GM19238 (cell line): ENCODE measurements at regions not wholly inside any gene's neighbourhood (a gene's known extent, or its start where the extent isn't known, plus 50 kb on each side); places are given as distances from the start of the nearest gene placed in this dataset.

Experiments
- DNase-seq: peaks from one replicate; pipeline ENCODE4 v3.0.0; 2011; ENCODE audit warnings: low spot score; ENCODE audit not compliant: insufficient read length

DNA sequence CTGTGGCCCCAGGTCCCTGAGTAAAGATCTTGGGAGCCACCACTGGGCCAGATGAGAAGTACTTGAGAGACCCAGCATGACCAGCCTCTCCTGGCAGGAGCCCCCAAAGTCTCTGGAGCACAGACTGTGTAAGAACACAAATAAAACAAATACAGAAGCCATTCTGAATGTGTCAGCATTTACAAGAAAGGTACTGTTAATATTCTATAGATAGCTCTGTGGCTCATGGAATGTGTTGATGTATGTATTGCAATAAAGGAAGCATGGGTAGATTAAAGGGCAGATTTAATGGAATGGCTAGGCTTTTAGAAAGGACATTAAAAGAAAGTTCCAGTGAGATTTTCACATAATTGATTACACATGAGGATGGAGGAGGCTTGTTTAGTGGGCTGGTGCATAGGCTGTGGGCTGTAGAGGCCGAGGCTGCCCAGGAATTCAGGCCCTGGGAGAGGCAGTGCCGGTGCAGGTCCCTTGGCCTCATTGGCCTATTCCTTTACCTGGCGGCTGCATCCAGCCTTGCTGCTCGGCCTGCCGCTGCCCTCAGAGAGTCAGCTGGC lies 127.7 kb upstream of the DLX2 start:
- no peak for DNase-seq

- DNase-seq: no peak
Measured at GRCh38 chr2:172230889-172231401, 128.2 kb upstream of the DLX2 start.

DNA sequence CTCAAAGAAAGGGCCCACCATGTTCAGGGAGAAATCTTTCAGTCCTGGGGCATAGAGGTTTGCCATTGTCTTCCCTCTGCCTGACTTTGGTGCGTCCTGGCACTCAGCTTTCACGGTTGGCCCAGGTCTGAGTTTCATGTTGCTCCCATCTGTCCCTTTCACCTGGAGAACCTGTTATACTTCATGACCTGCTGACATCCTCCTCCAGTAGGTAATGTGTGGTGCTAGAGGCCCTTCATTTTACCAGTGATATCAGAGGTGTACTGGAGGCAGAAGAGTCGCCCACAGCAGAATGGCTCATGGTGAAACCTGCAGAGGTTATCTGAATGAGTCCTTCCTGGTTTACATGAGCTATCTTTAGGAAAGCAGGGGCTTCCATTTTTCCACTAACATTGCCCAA lies 128.8 kb upstream of the DLX2 start:
- no peak for DNase-seq

DNA sequence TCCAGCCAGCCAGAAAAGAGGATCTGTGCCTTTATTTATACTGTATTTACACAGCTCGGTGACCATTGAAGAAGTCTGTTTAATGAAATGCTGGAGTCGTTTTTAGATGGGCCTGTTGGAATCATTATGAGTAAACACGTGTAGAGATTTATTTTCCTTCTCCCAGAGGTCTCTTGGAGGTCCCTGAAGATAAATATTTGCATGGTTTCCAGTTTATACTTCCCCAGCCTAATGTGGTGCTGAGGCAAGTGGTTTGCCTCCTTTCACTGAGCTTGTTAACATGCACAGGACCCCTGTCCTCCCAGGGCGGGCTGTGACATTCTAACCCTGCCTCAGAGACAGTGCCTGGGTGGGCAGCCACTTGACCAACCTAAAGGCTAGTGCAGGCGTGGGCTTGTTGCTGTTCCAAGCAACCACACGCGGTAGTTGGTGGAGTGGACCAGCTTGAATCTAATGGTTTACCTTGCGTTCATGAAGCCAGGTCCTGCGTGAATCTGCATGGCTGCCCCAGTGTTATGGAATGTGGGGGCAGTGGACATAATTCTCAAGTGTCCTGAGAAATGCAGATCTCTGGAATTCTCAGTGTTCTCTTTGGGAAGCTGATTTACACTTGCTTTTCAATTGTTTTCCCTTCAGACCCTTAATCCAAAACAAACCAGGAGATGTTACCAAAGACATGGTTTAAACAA lies 130.2 kb upstream of the DLX2 start:
- DNase-seq: no peak

DNA sequence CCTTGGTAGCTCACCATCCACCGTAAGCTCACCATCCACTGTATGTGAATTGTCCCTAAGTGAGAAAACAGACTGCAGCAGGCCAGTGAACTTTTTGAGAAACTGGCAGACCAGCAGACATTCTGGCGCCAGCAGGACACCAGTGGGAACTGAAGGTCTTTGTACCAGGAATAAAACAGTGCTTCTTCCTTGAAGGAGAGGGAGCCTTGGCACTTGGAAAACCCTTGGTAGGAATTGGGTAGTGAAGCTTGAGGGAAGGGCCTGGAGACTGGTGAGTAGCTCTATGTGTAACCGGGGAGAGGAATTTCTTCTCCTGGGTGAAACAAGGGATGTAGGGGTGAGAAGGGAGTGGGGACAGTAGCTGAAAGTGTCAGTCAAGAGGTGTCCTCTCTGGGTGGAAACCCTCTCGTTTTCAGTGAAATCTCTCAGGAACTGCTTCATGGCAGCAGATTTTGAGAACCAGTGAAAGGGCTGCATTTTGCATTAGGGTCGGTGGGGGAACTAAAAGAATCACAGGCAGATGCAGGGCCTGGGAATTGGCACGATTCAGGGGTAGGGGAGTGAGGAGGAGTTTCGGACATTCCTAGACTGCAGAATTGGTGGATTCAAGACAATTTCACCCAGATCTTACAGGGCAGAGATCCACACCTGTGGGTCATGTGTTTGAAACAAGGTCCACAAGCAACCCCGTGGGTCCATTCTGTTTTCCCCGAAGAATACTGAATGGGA lies 131.5 kb upstream of the DLX2 start:
- DNase-seq: no peak

DNA sequence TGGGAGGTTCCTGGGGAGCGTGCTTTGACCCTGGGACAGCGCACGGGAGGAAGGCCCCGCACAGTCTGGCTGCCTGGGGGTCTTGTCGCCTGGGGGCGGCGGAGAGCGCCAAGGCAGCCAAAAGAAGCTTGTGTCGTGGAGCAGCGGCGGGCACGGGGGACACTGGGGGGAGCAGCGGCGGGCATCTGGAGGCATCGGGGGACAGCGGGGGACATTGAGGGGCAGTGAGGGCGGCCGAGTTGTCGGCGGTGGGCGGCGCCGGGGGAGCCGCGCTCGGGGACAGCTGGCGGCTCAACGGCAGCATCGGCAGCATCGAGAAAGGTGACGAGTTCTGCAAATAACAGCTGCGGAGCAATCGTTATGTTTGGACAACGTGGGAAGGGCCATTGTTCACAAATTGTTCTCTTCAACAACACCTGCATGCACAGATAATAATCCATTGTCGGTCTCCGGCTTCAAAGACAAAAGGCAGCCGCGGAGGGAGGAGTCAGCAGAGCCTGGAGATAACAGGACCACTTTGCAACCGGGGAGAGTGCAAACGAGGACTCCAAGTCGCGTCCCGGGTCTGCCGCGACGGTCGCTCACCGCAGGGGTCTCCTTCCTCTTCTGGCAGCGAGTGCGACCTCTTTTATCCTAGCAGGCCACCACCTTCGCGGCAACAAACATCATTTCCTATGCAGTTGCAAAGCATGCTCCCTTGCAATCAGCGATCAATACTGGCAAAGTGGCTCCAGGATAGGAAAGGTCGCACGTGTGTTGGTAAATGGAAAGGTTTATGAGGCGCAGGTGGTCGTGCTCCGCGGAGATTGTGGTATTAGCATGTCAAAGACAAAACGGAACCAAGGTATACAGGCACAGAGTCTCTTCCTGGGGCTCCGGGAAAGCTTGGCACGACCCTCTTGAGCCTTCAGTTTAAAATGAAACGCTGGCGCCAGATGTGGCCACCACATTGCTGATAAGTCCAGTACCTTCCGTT lies 132.3 kb upstream of the DLX2 start:
- no peak for DNase-seq

DNA sequence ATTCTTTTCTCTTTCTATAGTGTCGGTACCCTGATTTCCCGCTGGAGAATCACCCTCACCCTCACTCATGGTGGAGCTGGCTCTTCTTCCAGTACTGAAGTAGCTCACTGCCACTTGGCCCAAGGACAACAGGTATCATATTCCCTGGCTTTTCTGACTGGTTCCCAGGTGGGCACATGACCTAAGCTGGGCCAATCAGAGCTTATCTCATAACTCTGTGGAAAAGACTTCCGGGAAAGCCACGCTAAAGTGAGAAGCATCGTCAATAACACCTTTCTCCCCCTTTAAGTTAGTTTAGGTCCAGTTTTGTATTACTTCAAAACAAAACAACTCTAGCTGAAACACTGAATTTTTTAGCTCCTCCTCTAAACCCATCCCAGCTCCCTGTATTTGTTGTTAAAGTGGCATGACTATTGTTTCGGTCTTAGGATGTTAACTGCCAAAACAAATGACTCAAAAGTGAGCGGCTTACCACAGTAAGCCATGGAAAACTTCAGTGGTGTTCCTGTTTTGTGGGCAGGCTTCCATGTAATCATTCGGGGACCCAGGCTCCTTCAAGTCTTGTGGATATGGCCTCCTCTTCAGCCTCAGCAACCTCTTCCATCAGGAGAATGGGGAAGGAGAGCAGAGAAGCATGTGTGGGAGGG lies 137.4 kb upstream of the DLX2 start:
- no peak for DNase-seq

- DNase-seq: no peak
Measured at GRCh38 chr2:172241222-172241621, 138.5 kb upstream of the DLX2 start.

DNA sequence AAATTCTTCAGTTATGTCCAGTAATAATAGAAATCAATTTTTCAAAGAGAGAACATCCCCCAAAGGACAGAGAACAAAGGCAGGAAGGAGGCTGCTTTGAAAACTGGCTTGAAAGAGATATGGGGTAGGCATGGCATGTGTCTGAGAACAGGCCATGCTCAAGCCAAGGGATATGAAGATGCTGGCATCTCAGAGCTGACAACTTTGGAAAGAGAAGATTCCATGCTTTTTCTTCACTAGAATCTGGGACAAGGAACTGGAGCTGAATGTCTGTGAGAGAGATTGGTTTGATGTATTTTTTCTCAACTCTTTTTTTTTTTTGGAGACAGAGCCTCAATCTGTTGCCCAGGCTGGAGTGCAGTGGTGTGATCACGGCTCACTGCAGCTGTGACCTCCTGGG lies 139.8 kb upstream of the DLX2 start:
- DNase-seq: no peak

DNA sequence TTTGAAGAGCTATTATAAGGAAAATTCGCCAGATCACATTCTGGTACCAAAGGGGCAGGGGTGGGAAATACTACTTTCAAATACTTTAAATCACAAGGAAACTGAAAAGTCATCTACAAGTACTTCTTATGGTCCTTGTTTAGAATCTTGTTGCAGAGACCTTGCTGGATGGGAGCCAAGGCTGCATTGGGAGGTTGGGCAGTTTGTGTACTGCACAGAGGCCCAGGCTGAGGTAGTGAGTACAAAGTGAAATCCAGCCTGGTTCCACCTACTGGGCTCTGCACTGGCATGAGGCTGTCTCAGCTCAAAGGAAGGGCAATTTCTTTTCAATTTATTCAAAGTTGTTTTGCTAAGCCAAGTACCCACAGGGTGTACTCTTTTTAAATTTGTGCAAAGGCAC lies 140.3 kb upstream of the DLX2 start:
- DNase-seq: no peak

GRCh38 chr2:172244419-172245130 lies 141.9 kb upstream of the DLX2 start:
- DNase-seq: no peak

DNA sequence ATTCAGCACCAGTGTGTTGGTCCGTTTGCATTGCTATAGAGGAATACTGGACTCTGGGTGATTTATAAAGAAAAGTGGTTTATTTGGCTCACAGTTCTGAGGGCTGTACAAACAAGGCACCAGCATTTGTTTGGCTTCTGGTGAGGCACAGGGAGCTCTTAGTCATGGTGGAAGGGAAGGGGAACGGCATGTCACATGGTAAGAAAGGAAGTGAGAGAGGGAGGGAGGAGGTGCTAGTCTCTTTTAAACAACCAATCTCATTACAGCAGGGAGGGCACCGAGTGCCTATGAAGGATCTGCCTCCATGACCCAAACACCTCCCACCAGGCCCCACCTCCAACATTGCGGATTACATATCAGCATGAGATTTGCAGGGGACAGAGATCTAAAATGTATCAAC lies 143.9 kb upstream of the DLX2 start:
- no peak for DNase-seq

DNA sequence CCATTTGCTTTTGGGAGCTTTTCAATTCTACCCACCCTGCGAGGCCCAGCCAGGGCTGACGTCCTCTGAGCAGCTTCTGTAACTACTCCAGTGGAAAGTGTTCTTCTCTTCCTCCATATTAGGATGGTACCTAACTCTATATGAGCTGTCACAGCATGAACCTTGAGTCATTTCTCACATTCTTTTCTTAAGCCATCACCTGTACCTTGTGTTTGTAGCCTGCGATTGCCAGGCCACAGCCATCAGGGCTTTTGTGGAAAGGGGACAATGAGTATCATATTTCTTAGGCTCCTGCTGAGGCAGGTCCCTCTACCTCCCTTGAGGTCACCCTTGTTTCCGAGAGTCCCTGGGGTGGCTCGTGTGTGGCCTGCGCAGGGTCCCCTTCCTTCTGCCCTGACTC lies 144.5 kb upstream of the DLX2 start:
- DNase-seq: no peak

- no peak for DNase-seq
Measured at GRCh38 chr2:172248381-172248780, 145.7 kb upstream of the DLX2 start.

DNA sequence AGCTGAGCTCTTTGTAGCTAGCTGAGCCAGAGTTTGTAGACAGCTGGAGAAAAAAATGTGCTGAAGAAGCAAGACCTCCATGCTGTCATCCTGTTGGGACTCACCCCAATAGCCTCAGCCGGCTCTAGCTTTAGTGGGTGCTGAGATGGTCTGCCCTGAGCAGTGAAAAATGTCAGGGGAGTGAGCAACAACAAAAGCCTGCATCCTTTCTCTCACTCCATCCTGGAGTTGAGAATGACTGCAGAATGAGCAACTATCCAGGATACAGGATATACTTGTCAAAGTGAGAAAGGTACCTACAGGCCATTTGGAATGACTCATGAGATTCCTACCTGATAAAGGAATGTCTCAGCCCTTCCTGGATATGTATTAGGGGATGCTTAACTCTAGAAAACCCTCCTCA lies 146.1 kb upstream of the DLX2 start:
- no peak for DNase-seq

- no peak for DNase-seq
Measured at GRCh38 chr2:172249334-172249733, 146.6 kb upstream of the DLX2 start.

DNA sequence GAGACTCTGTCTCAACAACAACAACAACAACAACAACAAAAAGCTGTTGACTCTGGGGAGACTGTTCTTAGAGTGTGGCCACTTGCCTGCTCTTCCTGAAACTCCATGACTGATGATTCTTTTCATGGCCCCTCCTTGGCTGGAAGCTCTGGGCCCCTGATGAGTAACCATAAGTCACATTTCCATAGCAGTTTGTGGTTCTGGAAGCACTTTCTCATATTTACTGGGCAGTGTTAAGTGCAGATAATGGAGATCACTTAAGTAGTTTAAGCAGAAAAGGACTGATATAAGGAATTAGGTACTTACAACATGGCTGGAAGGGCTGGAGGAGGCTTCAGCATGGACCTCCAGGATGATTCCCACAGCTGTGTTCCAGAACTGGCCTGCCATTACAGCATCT lies 147.3 kb upstream of the DLX2 start:
- no peak for DNase-seq

DNA sequence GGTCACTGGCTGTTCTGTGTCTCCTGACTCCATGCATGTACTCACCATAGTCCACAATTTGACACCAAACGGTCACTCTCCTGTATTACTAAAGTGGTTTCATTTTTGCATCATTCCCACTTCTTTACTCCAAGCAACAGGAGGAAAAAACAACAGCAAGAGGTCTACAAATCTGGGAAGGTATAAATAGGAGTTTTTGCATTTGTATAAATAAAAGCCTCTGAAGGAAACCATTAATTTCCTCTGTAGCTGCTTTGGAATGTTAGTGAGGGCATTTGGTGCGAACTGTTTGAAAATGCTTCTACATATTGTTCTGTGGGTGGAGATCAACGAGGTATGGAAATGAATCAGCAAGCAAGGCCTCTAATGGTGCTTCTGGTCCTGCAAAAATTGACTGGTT lies 148.5 kb upstream of the DLX2 start:
- DNase-seq: no peak

- DNase-seq: no peak
Measured at GRCh38 chr2:172252154-172252553, 149.5 kb upstream of the DLX2 start.
